ENCODE measurements at regions not wholly inside any gene's neighbourhood (a gene's known extent, or its start where the extent isn't known, plus 50 kb on each side); places are given as distances from the start of the nearest gene placed in this dataset.

- TF ChIP-seq GATA3 (IDR thresholded peaks at IDR 0.05; ENCODE audit: low read depth, low read length) = no peak
- TF ChIP-seq GATA2 (IDR thresholded peaks at IDR 0.05; ENCODE audit: low read depth, low read length) = no peak
These were observed 53.0 kb upstream of the TIAM1 start for GRCh38 chr21:31397030-31397429.

- TF ChIP-seq GATA3 (IDR thresholded peaks at IDR 0.05; ENCODE audit: low read depth, low read length) = no peak
- TF ChIP-seq GATA2 (IDR thresholded peaks at IDR 0.05; ENCODE audit: low read depth, low read length) = no peak
These were observed 52.3 kb upstream of the TIAM1 start for GRCh38 chr21:31396399-31396798.

- TF ChIP-seq GATA2 (IDR thresholded peaks at IDR 0.05; ENCODE audit: low read depth, low read length) (no peak), GATA3 (IDR thresholded peaks at IDR 0.05; ENCODE audit: low read depth, low read length) (no peak)
These were observed 51.7 kb upstream of the TIAM1 start for GRCh38 chr21:31395791-31396190.

- no peak for TF ChIP-seq GATA3 (IDR thresholded peaks at IDR 0.05; ENCODE audit: low read depth, low read length)
- no peak for TF ChIP-seq GATA2 (IDR thresholded peaks at IDR 0.05; ENCODE audit: low read depth, low read length)
These were observed 51.2 kb upstream of the TIAM1 start for GRCh38 chr21:31395268-31395667.

GRCh38 chr21:31394309-31394708, 50.2 kb upstream of the TIAM1 start:
- TF ChIP-seq GATA2 (IDR thresholded peaks at IDR 0.05; ENCODE audit: low read depth, low read length) (no peak), GATA3 (IDR thresholded peaks at IDR 0.05; ENCODE audit: low read depth, low read length) (no peak)

All from SH-SY5Y (cell line).